Prostate gland (tissue), 2 donors: ENCODE measurements at regions not wholly inside any gene's neighbourhood (a gene's known extent, or its start where the extent isn't known, plus 50 kb on each side); places are given as distances from the start of the nearest gene placed in this dataset.

ENCODE experiments used
- CTCF ChIP-seq, 4 experiments: fragments of 200-600 bp in 2 of 4; fragments of 450-650 bp in 2 of 4; sonication (generic) in 2 of 4; IDR thresholded peaks; 1 replicate in 3 of 4; 2 replicates in 1 of 4; pipeline ENCODE4 v1.5.1; 2016 to 2019; ENCODE audit warnings: antibody characterized with exemption in 4 of 4, mild to moderate bottlenecking in 2 of 4, moderate library complexity in 2 of 4
- POLR2A ChIP-seq: fragments of 450-650 bp; IDR thresholded peaks from one replicate; pipeline ENCODE4 v1.6.1; 2016; ENCODE audit warnings: antibody characterized with exemption, mild to moderate bottlenecking

DNA sequence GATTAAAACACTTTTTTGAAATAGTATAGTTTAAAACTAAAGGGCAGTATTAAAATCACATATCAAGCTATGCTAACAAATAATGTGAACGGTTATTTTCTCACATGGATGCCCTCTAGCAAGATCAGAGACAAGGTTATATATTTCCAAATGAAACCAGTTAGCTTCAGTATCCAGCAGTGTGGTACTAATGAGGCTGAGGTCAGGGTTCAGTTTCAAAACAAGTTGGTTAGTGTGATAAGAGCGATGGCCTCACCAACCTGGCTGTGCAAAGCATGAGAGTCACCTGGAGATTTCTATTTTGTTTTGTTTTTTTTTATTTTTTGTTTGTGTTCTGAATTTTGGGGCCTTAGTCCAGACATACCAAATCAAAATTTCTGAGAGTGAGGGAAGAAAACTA is 352.2 kb upstream of the KITLG start:
- no peak for TF ChIP-seq CTCF (IDR thresholded peaks at IDR 0.05)
- TF ChIP-seq POLR2A = no peak
